Gastroesophageal sphincter (tissue), 4 donors: ENCODE measurements at regions not wholly inside any gene's neighbourhood (a gene's known extent, or its start where the extent isn't known, plus 50 kb on each side); places are given as distances from the start of the nearest gene placed in this dataset.
"Not testable (repeated sequence)": the region's sequence is repeated elsewhere in the genome, so short reads cannot be mapped to it uniquely, and the experiment has no call there.

Source experiments
- ATAC-seq: fragments of 150-250 bp; one replicate; pipeline ENCODE4 v1.9.1; 2016; ENCODE audit warnings: mild to moderate bottlenecking, moderate library complexity
- H3K27ac ChIP-seq, 4 donors: fragments of 200-600 bp; sonication (generic) in 3 of 4; 1 replicate in 3 of 4; 2 replicates in 1 of 4; pipeline ENCODE4 v1.5.1; 2016 to 2019
- H3K27me3 ChIP-seq: fragments of 200-600 bp; sonication (generic); one replicate; pipeline ENCODE4 v1.5.1; 2019
- H3K36me3 ChIP-seq, 2 donors: fragments of 200-600 bp; sonication (generic); one replicate each; pipeline ENCODE4 v1.5.1; 2019; ENCODE audit warnings: control low read depth in 1 of 2
- H3K4me1 ChIP-seq, 3 donors: fragments of 200-600 bp; sonication (generic); 1 replicate in 2 of 3; 2 replicates in 1 of 3; pipeline ENCODE4 v1.5.1; 2016 to 2019; ENCODE audit warnings: control low read depth in 2 of 3
- H3K4me3 ChIP-seq, 2 donors: fragments of 200-600 bp; sonication (generic); one replicate each; pipeline ENCODE4 v1.5.1; 2019; ENCODE audit warnings: mild to moderate bottlenecking in 1 of 2, moderate library complexity in 1 of 2
- H3K9me3 ChIP-seq, 3 donors: fragments of 200-600 bp; sonication (generic); one replicate each; pipeline ENCODE4 v1.5.1; 2017 to 2019; ENCODE audit warnings: control low read depth in 2 of 3
- EP300 ChIP-seq: sonication (generic); formaldehyde crosslinking; IDR thresholded peaks from one replicate; pipeline ENCODE4 v1.6.1; 2017; ENCODE audit warnings: antibody characterized with exemption, mild to moderate bottlenecking
- POLR2A ChIP-seq, 2 donors: fragments of 450-650 bp; IDR thresholded peaks; one replicate each; pipeline ENCODE4 v1.6.1; 2017; ENCODE audit warnings: antibody characterized with exemption in 2 of 2, mild to moderate bottlenecking in 2 of 2, moderate library complexity in 1 of 2
- POLR2AphosphoS5 ChIP-seq: sonication (generic); formaldehyde crosslinking; IDR thresholded peaks from one replicate; pipeline ENCODE4 v1.6.1; 2017; ENCODE audit warnings: antibody characterized with exemption
- whole genome bisulfite sequencing, 2 donors: methylation state at CpG; one replicate each; pipeline ENCODE4 v1.1.5; 2018; ENCODE audit warnings: low coverage in 1 of 2; 5-methylcytosine and 5-hydroxymethylcytosine counted together
- TF ChIP-seq, protein P1 (sequence below), 4 experiments: fragments of 200-600 bp in 2 of 4; fragments of 450-650 bp in 2 of 4; sonication (generic) in 1 of 4; IDR thresholded peaks; one replicate each; pipeline ENCODE4 v1.5.1; 2017 to 2019; ENCODE audit warnings: antibody characterized with exemption in 4 of 4, mild to moderate bottlenecking in 2 of 4, moderate library complexity in 2 of 4

DNA sequence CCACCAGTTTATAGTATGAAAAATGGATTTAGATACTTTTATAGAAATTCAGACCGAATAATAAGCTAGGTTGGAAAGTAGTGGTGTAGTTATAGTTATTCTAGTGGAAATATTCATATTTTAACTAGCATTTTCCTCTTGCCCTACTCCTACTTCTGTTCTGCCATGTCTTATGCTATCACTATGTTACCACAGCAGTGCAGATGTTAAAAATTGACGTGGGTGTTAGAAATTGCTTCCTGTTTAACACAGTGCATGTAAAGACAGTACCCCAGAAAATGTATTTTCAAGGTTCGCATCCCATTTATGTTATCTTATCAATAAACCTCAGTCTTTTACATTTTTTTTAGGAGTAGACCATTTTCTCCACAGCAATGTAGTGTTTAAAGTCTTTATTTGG is 774.2 kb upstream of the CDH10 start:
- H3K4me3 ChIP-seq, result no peak overlapping the region
- H3K4me1 ChIP-seq, result no peaks in the 10 kb centered on the region
- no peaks in the 10 kb centered on the region for H3K27me3 ChIP-seq
- H3K9me3 ChIP-seq, result no peaks in the 10 kb centered on the region
- H3K36me3 ChIP-seq, result no peaks in the 10 kb centered on the region
- WGBS, 2 donors, result 60 to 81% methylated on average over 3 of the region's 3 CpGs
- no peak overlapping the region for H3K27ac ChIP-seq
- ATAC-seq, result no peak
- no peak for TF ChIP-seq POLR2AphosphoS5
- no peak for TF ChIP-seq POLR2A (IDR thresholded peaks at IDR 0.05)
- TF ChIP-seq EP300, result no peak

DNA sequence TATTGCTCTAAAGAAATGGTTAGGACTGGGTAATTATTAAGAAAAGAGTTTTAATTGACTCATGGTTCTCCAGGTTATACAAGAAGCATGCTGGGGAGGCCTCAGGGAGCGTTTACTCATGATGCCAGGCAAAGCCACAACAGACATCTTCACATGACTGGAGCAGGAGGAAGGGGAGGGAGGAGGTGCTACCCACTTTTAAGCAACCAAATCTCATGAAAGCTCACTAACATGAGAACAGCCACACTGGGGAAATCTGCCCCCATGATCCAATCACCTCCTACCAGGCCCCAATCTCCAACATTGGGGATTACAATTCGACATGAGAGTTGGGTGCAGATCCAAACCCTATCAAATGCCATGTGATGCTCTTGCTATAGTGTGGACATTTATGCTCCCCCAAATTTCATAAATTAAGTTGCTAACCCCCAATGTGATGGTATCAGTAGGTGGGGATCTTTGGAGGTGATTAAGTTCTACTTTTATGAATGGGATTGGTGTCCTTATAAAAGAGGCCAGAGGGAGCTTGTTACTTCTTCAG is 773.6 kb upstream of the CDH10 start:
- Histone ChIP-seq H3K9me3 (no peaks in the 10 kb centered on the region), H3K4me3 (no peak overlapping the region), H3K27me3 (no peaks in the 10 kb centered on the region), H3K27ac (no peak overlapping the region), H3K4me1 (no peaks in the 10 kb centered on the region), H3K36me3 (no peaks in the 10 kb centered on the region)
- no peak for ATAC-seq
- WGBS, 2 donors, result 57 to 67% methylated on average over 2 of the region's 2 CpGs
- TF ChIP-seq POLR2A (IDR thresholded peaks at IDR 0.05), result no peak
- TF ChIP-seq POLR2AphosphoS5, result no peak
- no peak for TF ChIP-seq EP300

DNA sequence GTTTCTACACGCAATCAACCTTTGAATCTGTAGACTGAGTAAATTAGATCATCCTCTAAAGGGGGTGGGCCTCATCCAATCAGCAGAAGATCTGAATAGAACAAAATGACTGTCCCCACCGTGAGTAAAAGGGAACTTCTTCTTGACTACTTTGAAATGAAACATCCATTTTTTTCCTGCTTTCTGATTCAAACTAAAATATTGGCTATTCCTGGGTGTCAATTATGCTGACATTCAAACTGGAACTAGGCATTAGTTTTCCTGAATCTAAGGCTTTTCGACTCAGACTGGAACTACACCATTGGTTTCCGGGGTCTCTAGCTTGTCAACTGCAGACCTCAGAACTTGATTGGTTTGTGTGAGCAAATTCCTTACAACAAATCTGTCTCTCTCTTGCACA is 772.2 kb upstream of the CDH10 start:
- no peak overlapping the region for H3K27ac ChIP-seq
- H3K36me3 ChIP-seq, result no peaks in the 10 kb centered on the region
- TF ChIP-seq, protein P1, sequence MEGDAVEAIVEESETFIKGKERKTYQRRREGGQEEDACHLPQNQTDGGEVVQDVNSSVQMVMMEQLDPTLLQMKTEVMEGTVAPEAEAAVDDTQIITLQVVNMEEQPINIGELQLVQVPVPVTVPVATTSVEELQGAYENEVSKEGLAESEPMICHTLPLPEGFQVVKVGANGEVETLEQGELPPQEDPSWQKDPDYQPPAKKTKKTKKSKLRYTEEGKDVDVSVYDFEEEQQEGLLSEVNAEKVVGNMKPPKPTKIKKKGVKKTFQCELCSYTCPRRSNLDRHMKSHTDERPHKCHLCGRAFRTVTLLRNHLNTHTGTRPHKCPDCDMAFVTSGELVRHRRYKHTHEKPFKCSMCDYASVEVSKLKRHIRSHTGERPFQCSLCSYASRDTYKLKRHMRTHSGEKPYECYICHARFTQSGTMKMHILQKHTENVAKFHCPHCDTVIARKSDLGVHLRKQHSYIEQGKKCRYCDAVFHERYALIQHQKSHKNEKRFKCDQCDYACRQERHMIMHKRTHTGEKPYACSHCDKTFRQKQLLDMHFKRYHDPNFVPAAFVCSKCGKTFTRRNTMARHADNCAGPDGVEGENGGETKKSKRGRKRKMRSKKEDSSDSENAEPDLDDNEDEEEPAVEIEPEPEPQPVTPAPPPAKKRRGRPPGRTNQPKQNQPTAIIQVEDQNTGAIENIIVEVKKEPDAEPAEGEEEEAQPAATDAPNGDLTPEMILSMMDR (IDR thresholded peaks at IDR 0.05), result no peak
- TF ChIP-seq EP300 (no peak), POLR2A (IDR thresholded peaks at IDR 0.05) (no peak), POLR2AphosphoS5 (no peak)
- H3K4me3 ChIP-seq, result no peak overlapping the region
- H3K4me1 ChIP-seq, result no peaks in the 10 kb centered on the region
- H3K27me3 ChIP-seq, result no peaks in the 10 kb centered on the region
- 64 to 69% methylated on average over 3 to 4 of the region's 4 CpGs for WGBS, 2 donors
- no peaks in the 10 kb centered on the region for H3K9me3 ChIP-seq
- no peak for ATAC-seq

DNA sequence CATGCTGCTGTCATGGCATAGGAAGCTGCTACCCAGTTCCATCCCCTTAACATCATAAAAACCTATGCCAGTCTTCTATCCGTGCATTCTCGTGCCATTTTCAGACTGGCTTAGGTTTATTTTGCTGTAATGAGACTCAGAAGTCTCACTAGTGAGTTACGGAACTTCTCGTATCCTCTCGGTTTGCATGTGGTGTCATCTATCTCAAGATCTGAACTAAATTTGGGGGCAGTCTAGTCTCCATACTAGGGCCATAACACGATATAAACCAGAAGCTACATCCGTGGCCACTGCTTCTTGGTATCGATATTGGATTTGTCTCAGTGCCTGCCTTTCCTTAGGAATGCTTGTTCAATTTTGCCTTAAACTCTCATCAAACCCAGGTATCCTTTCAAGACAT is 771.2 kb upstream of the CDH10 start:
- ATAC-seq, result no peak
- H3K27ac ChIP-seq, result no peak overlapping the region
- no peaks in the 10 kb centered on the region for H3K36me3 ChIP-seq
- no peaks in the 10 kb centered on the region for H3K9me3 ChIP-seq
- H3K27me3 ChIP-seq, result no peaks in the 10 kb centered on the region
- H3K4me1 ChIP-seq, result no peaks in the 10 kb centered on the region
- WGBS, 2 donors, result 89 to 90% methylated on average over 7 to 8 of the region's 8 CpGs
- TF ChIP-seq, protein P1 (IDR thresholded peaks at IDR 0.05), result no peak
- no peak for TF ChIP-seq POLR2A (IDR thresholded peaks at IDR 0.05)
- TF ChIP-seq POLR2AphosphoS5, result no peak
- TF ChIP-seq EP300, result no peak
- H3K4me3 ChIP-seq, result no peak overlapping the region

DNA sequence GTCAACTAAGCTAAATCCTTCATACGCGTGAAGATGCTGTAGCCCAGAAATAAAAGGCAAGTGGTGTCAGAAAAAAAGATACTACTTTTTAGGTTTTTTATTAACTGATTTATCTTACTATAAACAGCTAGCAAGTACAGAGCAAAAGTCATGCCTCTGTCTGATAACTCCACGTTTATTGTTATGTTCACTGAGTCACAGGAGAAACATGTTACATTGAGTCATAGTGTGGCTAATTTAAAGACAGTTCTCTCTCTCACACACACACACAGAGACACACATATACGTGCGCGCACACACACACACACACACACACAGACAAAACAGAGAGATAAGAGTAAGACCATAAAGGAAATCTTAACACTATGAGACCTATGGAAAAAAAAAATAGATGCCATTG is 770.0 kb upstream of the CDH10 start:
- no peaks in the 10 kb centered on the region for H3K27me3 ChIP-seq
- WGBS, 2 donors, result 36 to 55% methylated on average over 6 of the region's 6 CpGs
- no peaks in the 10 kb centered on the region for H3K9me3 ChIP-seq
- H3K4me1 ChIP-seq, result no peaks in the 10 kb centered on the region
- no peaks in the 10 kb centered on the region for H3K36me3 ChIP-seq
- no peak overlapping the region for H3K27ac ChIP-seq
- no peak overlapping the region for H3K4me3 ChIP-seq
- TF ChIP-seq POLR2AphosphoS5 (no peak), EP300 (no peak), POLR2A (IDR thresholded peaks at IDR 0.05) (no peak)
- TF ChIP-seq, protein P1 (IDR thresholded peaks at IDR 0.05), result no peak
- ATAC-seq, result no peak

DNA sequence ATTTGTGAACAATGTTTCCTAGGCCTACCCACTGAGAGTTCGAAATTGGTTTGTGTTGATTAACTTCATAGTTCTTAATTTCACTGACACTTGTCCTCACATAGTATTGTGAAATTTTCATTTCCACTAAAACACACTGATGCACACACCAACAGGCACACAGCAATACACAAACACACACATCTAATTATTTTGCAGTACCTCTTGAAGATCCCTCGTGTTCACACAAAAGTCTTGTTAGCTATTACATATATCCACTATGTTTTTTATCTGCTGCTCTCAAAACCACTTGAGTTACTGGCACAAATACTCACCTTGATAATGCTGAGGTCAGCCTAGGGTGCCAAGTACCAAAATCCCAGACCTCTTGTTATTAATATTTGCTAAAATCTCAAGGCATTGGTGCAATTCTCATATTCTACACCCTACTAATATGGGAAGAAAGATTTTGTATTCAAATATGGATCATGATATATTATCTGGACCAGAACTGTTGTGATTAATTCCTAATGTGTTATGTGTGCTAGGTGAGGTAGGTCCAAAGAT is 767.4 kb upstream of the CDH10 start:
- Histone ChIP-seq H3K4me3 (no peak overlapping the region), H3K27ac (no peak overlapping the region), H3K9me3 (no peaks in the 10 kb centered on the region), H3K36me3 (no peaks in the 10 kb centered on the region), H3K4me1 (no peaks in the 10 kb centered on the region), H3K27me3 (no peaks in the 10 kb centered on the region)
- WGBS, 2 donors, result 77 to 91% methylated on average over 2 of the region's 2 CpGs
- TF ChIP-seq POLR2AphosphoS5 (no peak), POLR2A (IDR thresholded peaks at IDR 0.05) (no peak), EP300 (no peak)
- TF ChIP-seq, protein P1 (IDR thresholded peaks at IDR 0.05), result no peak
- ATAC-seq, result no peak

DNA sequence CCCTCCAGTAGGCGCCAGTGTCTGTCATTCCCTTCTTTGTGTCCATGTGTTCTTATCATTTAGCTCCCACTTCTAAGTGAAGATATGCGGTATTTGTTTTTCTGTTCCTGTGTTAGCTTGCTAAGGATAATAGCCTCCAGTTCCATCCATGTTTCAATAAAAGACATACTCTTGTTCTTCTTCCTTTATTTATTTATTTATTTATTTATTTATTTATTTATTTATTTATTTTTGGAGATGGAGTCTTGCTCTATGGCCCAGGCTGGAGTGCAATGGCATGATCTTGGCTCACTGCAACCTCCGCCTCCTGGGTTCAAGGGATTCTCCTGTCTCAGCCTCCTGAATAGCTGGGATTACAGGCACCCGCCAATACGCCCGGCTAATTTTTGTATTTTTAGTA is 762.6 kb upstream of the CDH10 start:
- not testable (repeated sequence) for H3K36me3 ChIP-seq, H3K27me3 ChIP-seq, H3K4me1 ChIP-seq, H3K4me3 ChIP-seq, H3K27ac ChIP-seq, ATAC-seq, H3K9me3 ChIP-seq
- WGBS, 2 donors, result 82 to 88% methylated on average over 5 of the region's 6 CpGs
